ENCODE measurements at regions not wholly inside any gene's neighbourhood (a gene's known extent, or its start where the extent isn't known, plus 50 kb on each side); places are given as distances from the start of the nearest gene placed in this dataset.

- TF ChIP-seq, protein P1, sequence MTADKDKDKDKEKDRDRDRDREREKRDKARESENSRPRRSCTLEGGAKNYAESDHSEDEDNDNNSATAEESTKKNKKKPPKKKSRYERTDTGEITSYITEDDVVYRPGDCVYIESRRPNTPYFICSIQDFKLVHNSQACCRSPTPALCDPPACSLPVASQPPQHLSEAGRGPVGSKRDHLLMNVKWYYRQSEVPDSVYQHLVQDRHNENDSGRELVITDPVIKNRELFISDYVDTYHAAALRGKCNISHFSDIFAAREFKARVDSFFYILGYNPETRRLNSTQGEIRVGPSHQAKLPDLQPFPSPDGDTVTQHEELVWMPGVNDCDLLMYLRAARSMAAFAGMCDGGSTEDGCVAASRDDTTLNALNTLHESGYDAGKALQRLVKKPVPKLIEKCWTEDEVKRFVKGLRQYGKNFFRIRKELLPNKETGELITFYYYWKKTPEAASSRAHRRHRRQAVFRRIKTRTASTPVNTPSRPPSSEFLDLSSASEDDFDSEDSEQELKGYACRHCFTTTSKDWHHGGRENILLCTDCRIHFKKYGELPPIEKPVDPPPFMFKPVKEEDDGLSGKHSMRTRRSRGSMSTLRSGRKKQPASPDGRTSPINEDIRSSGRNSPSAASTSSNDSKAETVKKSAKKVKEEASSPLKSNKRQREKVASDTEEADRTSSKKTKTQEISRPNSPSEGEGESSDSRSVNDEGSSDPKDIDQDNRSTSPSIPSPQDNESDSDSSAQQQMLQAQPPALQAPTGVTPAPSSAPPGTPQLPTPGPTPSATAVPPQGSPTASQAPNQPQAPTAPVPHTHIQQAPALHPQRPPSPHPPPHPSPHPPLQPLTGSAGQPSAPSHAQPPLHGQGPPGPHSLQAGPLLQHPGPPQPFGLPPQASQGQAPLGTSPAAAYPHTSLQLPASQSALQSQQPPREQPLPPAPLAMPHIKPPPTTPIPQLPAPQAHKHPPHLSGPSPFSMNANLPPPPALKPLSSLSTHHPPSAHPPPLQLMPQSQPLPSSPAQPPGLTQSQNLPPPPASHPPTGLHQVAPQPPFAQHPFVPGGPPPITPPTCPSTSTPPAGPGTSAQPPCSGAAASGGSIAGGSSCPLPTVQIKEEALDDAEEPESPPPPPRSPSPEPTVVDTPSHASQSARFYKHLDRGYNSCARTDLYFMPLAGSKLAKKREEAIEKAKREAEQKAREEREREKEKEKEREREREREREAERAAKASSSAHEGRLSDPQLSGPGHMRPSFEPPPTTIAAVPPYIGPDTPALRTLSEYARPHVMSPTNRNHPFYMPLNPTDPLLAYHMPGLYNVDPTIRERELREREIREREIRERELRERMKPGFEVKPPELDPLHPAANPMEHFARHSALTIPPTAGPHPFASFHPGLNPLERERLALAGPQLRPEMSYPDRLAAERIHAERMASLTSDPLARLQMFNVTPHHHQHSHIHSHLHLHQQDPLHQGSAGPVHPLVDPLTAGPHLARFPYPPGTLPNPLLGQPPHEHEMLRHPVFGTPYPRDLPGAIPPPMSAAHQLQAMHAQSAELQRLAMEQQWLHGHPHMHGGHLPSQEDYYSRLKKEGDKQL (CRISPR knock-in tag; IDR thresholded peaks at IDR 0.05; ENCODE audit: low read depth) = no peak
- TF ChIP-seq, protein P2, sequence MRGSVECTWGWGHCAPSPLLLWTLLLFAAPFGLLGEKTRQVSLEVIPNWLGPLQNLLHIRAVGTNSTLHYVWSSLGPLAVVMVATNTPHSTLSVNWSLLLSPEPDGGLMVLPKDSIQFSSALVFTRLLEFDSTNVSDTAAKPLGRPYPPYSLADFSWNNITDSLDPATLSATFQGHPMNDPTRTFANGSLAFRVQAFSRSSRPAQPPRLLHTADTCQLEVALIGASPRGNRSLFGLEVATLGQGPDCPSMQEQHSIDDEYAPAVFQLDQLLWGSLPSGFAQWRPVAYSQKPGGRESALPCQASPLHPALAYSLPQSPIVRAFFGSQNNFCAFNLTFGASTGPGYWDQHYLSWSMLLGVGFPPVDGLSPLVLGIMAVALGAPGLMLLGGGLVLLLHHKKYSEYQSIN (CRISPR knock-in tag; IDR thresholded peaks at IDR 0.05; ENCODE audit: borderline replicate concordance) = no peak
- TF ChIP-seq ZNF564 (CRISPR knock-in tag; IDR thresholded peaks at IDR 0.05) = no peak
- TF ChIP-seq SMAD3 (CRISPR knock-in tag; IDR thresholded peaks at IDR 0.05) = no peak
- no peak for TF ChIP-seq ZNF34 (CRISPR knock-in tag; IDR thresholded peaks at IDR 0.05; ENCODE audit: borderline replicate concordance)
- TF ChIP-seq ZSCAN20 (CRISPR knock-in tag; IDR thresholded peaks at IDR 0.05; ENCODE audit: borderline replicate concordance) = no peak
- TF ChIP-seq HMGXB4 (CRISPR knock-in tag; IDR thresholded peaks at IDR 0.05; ENCODE audit: borderline replicate concordance in 1 of 2, low read depth in 1 of 2) = no peak
- no peak for TF ChIP-seq SATB2 (CRISPR knock-in tag; IDR thresholded peaks at IDR 0.05)
- TF ChIP-seq KAT2B (IDR thresholded peaks at IDR 0.05; ENCODE audit: borderline replicate concordance, low read depth, low read length) = no peak
- TF ChIP-seq, protein P3, sequence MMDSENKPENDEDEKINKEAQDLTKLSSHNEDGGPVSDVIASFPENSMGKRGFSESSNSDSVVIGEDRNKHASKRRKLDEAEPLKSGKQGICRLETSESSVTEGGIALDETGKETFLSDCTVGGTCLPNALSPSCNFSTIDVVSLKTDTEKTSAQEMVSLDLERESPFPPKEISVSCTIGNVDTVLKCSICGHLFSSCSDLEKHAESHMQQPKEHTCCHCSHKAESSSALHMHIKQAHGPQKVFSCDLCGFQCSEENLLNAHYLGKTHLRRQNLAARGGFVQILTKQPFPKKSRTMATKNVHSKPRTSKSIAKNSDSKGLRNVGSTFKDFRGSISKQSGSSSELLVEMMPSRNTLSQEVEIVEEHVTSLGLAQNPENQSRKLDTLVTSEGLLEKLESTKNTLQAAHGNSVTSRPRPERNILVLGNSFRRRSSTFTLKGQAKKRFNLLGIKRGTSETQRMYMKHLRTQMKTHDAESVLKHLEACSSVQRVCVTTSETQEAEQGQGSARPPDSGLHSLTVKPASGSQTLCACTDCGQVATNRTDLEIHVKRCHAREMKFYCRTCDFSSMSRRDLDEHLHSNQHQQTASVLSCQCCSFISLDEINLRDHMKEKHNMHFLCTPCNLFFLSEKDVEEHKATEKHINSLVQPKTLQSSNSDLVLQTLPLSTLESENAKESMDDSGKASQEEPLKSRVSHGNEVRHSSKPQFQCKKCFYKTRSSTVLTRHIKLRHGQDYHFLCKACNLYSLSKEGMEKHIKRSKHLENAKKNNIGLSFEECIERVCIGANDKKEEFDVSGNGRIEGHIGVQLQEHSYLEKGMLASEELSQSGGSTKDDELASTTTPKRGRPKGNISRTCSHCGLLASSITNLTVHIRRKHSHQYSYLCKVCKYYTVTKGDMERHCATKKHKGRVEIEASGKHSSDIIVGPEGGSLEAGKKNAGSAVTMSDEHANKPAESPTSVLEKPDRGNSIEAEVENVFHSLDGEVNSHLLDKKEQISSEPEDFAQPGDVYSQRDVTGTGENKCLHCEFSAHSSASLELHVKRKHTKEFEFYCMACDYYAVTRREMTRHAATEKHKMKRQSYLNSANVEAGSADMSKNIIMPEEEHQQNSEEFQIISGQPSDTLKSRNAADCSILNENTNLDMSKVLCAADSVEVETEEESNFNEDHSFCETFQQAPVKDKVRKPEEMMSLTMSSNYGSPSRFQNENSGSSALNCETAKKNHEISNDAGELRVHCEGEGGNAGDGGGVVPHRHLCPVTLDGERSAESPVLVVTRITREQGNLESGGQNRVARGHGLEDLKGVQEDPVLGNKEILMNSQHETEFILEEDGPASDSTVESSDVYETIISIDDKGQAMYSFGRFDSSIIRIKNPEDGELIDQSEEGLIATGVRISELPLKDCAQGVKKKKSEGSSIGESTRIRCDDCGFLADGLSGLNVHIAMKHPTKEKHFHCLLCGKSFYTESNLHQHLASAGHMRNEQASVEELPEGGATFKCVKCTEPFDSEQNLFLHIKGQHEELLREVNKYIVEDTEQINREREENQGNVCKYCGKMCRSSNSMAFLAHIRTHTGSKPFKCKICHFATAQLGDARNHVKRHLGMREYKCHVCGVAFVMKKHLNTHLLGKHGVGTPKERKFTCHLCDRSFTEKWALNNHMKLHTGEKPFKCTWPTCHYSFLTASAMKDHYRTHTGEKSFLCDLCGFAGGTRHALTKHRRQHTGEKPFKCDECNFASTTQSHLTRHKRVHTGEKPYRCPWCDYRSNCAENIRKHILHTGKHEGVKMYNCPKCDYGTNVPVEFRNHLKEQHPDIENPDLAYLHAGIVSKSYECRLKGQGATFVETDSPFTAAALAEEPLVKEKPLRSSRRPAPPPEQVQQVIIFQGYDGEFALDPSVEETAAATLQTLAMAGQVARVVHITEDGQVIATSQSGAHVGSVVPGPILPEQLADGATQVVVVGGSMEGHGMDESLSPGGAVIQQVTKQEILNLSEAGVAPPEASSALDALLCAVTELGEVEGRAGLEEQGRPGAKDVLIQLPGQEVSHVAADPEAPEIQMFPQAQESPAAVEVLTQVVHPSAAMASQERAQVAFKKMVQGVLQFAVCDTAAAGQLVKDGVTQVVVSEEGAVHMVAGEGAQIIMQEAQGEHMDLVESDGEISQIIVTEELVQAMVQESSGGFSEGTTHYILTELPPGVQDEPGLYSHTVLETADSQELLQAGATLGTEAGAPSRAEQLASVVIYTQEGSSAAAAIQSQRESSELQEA (CRISPR knock-in tag; IDR thresholded peaks at IDR 0.05; ENCODE audit: not compliant biosample characterization) = no peak
- TF ChIP-seq SALL1 (CRISPR knock-in tag; IDR thresholded peaks at IDR 0.05) = no peak
- TF ChIP-seq TCF12 (IDR thresholded peaks at IDR 0.05) = no peak
- no peak for TF ChIP-seq TCF12 (CRISPR knock-in tag; IDR thresholded peaks at IDR 0.05)
Observed at GRCh38 chr1:106456832-106457231, 599.6 kb upstream of the PRMT6 start (continued).
